ENCODE measurements at regions not wholly inside any gene's neighbourhood (a gene's known extent, or its start where the extent isn't known, plus 50 kb on each side); places are given as distances from the start of the nearest gene placed in this dataset.

GRCh38 chr9:129392093-129392541 is 214.1 kb upstream of the IER5L start:
- WGBS, 2 donors: 68 to 72% methylated on average over 9 to 11 of the region's 12 CpGs
- DNase-seq (ENCODE audit: low spot score in 2 of 2): no peak
- H3K4me3 ChIP-seq (ENCODE audit: low read depth, poor library complexity, severe bottlenecking): no peak overlapping the region
- TF ChIP-seq CTCF (IDR thresholded peaks at IDR 0.05) (no peak), POLR2A (IDR thresholded peaks at IDR 0.05) (no peak)
- intact Hi-C loops (cut with DNase I; ENCODE audit: low total_unique reads): no loop called here

GRCh38 chr9:129391221-129391661 is 213.2 kb upstream of the IER5L start:
- intact Hi-C loops (cut with DNase I; ENCODE audit: low total_unique reads): no loop called here
- H3K4me3 ChIP-seq (ENCODE audit: low read depth, poor library complexity, severe bottlenecking): no peak overlapping the region
- TF ChIP-seq CTCF (IDR thresholded peaks at IDR 0.05) (no peak), POLR2A (IDR thresholded peaks at IDR 0.05) (no peak)
- 87% methylated on average over 12 of the region's 12 CpGs for WGBS, 2 donors
- no peak for DNase-seq (ENCODE audit: low spot score in 2 of 2)

- intact Hi-C loops (cut with DNase I; ENCODE audit: low total_unique reads): no loop called here
Measured at GRCh38 chr9:129390541-129390940, 212.5 kb upstream of the IER5L start.

GRCh38 chr9:129387822-129388221 is 209.8 kb upstream of the IER5L start:
- TF ChIP-seq POLR2A (IDR thresholded peaks at IDR 0.05) (no peak), CTCF (IDR thresholded peaks at IDR 0.05) (no peak)

More at GRCh38 chr9:129390541-129390940, 212.5 kb upstream of the IER5L start:
- no peak for DNase-seq (ENCODE audit: low spot score in 2 of 2)
- H3K4me3 ChIP-seq (ENCODE audit: low read depth, poor library complexity, severe bottlenecking): no peak overlapping the region
- no peak for TF ChIP-seq POLR2A (IDR thresholded peaks at IDR 0.05)
- no peak for TF ChIP-seq CTCF (IDR thresholded peaks at IDR 0.05)
- 89 to 93% methylated on average over 3 of the region's 3 CpGs for WGBS, 2 donors

GRCh38 chr9:129386812-129387177 is 208.7 kb upstream of the IER5L start:
- intact Hi-C loops (cut with DNase I; ENCODE audit: low total_unique reads): no loop called here
- no peak overlapping the region for H3K4me3 ChIP-seq (ENCODE audit: low read depth, poor library complexity, severe bottlenecking)
- 68 to 80% methylated on average over 6 of the region's 6 CpGs for WGBS, 2 donors
- TF ChIP-seq CTCF (IDR thresholded peaks at IDR 0.05) (no peak), POLR2A (IDR thresholded peaks at IDR 0.05) (no peak)
- DNase-seq (ENCODE audit: low spot score in 2 of 2): no peak

More at GRCh38 chr9:129387822-129388221, 209.8 kb upstream of the IER5L start:
- 37 to 41% methylated on average over 3 of the region's 3 CpGs for WGBS, 2 donors
- intact Hi-C loops (cut with DNase I; ENCODE audit: low total_unique reads): no loop called here
- DNase-seq (ENCODE audit: low spot score in 2 of 2): no peak
- H3K4me3 ChIP-seq (ENCODE audit: low read depth, poor library complexity, severe bottlenecking): no peak overlapping the region

- DNase-seq (ENCODE audit: low spot score in 2 of 2): no peak
- H3K4me3 ChIP-seq (ENCODE audit: low read depth, poor library complexity, severe bottlenecking): no peak overlapping the region
- WGBS, 2 donors: 82 to 85% methylated on average over 11 of the region's 11 CpGs
- TF ChIP-seq POLR2A (IDR thresholded peaks at IDR 0.05): no peak
- TF ChIP-seq CTCF (IDR thresholded peaks at IDR 0.05): no peak
- intact Hi-C loops (cut with DNase I; ENCODE audit: low total_unique reads): no loop called here
Measured at GRCh38 chr9:129385211-129385934, 207.3 kb upstream of the IER5L start.
